ENCODE measurements at regions not wholly inside any gene's neighbourhood (a gene's known extent, or its start where the extent isn't known, plus 50 kb on each side); places are given as distances from the start of the nearest gene placed in this dataset.

DNA sequence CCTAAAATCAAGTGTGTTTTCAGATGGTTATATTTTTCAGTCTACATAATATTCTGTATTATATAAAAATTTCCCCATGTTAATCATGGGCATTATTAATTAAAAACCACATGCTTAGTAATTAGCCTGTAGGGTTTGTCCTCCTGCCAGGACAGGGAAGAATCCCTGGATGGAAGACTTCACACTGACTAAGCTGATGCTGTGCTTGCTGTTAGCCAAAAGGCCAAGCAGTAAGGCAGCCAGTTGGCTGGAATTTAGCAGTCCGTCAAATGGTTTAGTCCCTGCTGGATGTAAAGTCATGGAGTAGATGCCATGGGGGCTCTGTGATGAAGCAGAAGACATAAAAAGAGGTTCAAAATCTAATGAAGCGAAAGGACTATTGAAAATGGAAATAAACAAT is 168.0 kb upstream of the OBI1 start:
- no peak for TF ChIP-seq EZH2phosphoT487 (IDR thresholded peaks at IDR 0.05; ENCODE audit: borderline replicate concordance, low read length)
- TF ChIP-seq, protein P1, sequence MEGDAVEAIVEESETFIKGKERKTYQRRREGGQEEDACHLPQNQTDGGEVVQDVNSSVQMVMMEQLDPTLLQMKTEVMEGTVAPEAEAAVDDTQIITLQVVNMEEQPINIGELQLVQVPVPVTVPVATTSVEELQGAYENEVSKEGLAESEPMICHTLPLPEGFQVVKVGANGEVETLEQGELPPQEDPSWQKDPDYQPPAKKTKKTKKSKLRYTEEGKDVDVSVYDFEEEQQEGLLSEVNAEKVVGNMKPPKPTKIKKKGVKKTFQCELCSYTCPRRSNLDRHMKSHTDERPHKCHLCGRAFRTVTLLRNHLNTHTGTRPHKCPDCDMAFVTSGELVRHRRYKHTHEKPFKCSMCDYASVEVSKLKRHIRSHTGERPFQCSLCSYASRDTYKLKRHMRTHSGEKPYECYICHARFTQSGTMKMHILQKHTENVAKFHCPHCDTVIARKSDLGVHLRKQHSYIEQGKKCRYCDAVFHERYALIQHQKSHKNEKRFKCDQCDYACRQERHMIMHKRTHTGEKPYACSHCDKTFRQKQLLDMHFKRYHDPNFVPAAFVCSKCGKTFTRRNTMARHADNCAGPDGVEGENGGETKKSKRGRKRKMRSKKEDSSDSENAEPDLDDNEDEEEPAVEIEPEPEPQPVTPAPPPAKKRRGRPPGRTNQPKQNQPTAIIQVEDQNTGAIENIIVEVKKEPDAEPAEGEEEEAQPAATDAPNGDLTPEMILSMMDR (IDR thresholded peaks at IDR 0.05; ENCODE audit: low read depth, low read length, poor library complexity, severe bottlenecking): no peak
